Panc1 (cell line): ENCODE measurements at regions not wholly inside any gene's neighbourhood (a gene's known extent, or its start where the extent isn't known, plus 50 kb on each side); places are given as distances from the start of the nearest gene placed in this dataset.

Experiments
- CTCF ChIP-seq: fragments of 450-650 bp; IDR thresholded peaks from 2 replicates; pipeline ENCODE4 v1.5.1; 2017; ENCODE audit warnings: mild to moderate bottlenecking
- TCF7L2 ChIP-seq: IDR thresholded peaks from 2 replicates; pipeline ENCODE4 v1.6.1; 2011; ENCODE audit warnings: mild to moderate bottlenecking, low read depth, low read length, inconsistent platforms

GRCh38 chr10:31081937-31082840, 50.5 kb upstream of the ZNF438 start:
- no peak for TF ChIP-seq CTCF
- no peak for TF ChIP-seq TCF7L2
